ENCODE measurements at regions not wholly inside any gene's neighbourhood (a gene's known extent, or its start where the extent isn't known, plus 50 kb on each side); places are given as distances from the start of the nearest gene placed in this dataset.

DNA sequence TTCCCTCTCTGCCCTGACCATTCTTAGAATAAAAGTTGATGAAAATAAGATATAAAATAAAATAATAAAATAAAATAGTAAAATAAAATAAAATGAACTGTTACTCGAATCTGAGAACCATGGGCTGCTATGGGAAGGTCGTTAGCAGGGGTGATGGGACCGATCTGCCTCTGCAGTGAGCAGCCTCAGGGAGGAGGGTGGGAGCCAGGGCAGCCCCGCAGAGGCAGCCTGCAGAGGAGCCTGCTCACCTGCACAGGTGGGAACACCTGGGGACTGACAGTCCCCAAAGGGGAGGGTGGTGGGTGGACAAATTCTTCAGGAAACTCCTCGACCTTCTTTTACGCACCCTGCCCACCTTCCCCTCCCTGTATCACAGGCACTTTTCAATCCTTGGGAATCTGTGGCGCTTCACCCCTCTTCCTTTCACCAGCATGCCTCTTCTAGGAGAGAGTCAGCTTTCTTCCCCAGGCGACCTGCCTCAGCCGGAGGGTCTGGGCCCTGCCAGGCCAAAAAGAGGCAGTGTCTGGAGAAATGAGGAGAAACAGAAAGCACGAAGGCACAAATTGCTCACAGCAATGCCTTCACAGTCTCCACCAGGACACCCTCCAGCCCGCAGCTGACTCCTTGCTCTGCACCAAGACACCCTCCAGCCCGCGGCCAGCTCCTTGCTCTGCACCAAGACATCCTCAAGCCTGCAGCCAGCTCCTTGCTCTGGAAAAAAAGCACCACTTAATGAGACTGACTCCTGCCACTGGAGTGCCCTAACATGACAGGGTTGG, 368.4 kb upstream of the SHH start:
- no peak for DNase-seq
- H3K4me3 ChIP-seq (ENCODE audit: low read depth, low read length): no peak overlapping the region
- H3K27me3 ChIP-seq (replicated peaks): no peaks in the 10 kb centered on the region
- TF ChIP-seq, protein P1, sequence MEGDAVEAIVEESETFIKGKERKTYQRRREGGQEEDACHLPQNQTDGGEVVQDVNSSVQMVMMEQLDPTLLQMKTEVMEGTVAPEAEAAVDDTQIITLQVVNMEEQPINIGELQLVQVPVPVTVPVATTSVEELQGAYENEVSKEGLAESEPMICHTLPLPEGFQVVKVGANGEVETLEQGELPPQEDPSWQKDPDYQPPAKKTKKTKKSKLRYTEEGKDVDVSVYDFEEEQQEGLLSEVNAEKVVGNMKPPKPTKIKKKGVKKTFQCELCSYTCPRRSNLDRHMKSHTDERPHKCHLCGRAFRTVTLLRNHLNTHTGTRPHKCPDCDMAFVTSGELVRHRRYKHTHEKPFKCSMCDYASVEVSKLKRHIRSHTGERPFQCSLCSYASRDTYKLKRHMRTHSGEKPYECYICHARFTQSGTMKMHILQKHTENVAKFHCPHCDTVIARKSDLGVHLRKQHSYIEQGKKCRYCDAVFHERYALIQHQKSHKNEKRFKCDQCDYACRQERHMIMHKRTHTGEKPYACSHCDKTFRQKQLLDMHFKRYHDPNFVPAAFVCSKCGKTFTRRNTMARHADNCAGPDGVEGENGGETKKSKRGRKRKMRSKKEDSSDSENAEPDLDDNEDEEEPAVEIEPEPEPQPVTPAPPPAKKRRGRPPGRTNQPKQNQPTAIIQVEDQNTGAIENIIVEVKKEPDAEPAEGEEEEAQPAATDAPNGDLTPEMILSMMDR (IDR thresholded peaks at IDR 0.05; ENCODE audit: low read depth, low read length, missing control alignments): no peak
- no peak overlapping the region for H3K27ac ChIP-seq
- in situ Hi-C loops (cut with HindIII; ENCODE audit: low pct_ligation_motif_present, low sequenced_read_pairs): no loop called here
- H3K36me3 ChIP-seq (replicated peaks): no peaks in the 10 kb centered on the region

DNA sequence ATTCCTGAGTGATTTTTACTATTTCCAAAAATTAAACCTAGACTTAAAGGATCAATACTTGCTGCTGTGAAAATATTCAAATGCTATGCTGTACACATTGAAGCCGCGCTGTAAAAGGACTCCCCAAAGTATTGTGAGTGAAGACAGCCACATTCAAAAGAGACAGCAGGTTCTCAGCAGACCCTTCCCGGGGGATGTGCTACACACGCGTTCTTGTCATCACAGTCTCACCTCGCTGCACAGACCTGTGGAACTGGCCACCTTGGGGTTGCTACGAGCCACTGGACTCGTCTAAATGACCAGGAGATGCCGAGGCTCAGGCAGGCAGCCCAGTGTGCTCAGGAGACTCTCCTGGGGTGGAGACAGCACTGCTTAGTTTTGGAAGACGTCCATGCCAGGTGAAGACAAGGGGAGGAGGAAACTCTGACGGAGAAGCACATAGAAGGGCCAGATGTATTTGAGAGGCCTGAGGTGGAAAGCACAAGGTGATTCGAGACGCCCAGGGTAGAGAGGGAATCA, 367.7 kb upstream of the SHH start:
- Histone ChIP-seq H3K27ac (no peak overlapping the region), H3K27me3 (replicated peaks) (no peaks in the 10 kb centered on the region), H3K4me3 (ENCODE audit: low read depth, low read length) (no peak overlapping the region), H3K36me3 (replicated peaks) (no peaks in the 10 kb centered on the region)
- in situ Hi-C loops (cut with HindIII; ENCODE audit: low pct_ligation_motif_present, low sequenced_read_pairs): no loop called here
- DNase-seq: no peak
- TF ChIP-seq, protein P1 (IDR thresholded peaks at IDR 0.05; ENCODE audit: low read depth, low read length, missing control alignments): no peak

DNA sequence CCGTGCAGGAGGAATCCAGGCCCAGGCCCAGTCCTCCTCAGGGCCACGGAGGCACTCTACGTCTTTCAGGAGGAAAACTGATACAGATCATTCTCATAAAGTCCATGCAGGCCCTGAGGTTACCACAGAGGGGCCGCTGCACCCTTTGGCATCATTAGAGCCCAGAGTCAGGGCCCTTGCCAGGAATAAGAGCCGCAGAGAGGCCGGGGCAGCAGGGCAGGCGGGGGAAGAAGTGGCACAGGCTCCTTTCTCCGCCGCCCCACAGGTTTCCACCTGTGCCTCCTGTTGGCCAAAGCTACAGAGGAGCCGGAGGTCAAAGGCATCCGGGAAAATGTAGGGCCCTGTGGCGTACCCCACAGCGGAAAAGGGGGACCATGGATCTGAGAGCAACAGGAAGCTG, 366.6 kb upstream of the SHH start:
- no peaks in the 10 kb centered on the region for H3K36me3 ChIP-seq (replicated peaks)
- no peak overlapping the region for H3K27ac ChIP-seq
- TF ChIP-seq, protein P1 (IDR thresholded peaks at IDR 0.05; ENCODE audit: low read depth, low read length, missing control alignments): no peak
- DNase-seq: no peak
- in situ Hi-C loops (cut with HindIII; ENCODE audit: low pct_ligation_motif_present, low sequenced_read_pairs): no loop called here
- H3K4me3 ChIP-seq (ENCODE audit: low read depth, low read length): no peak overlapping the region
- H3K27me3 ChIP-seq (replicated peaks): no peaks in the 10 kb centered on the region

DNA sequence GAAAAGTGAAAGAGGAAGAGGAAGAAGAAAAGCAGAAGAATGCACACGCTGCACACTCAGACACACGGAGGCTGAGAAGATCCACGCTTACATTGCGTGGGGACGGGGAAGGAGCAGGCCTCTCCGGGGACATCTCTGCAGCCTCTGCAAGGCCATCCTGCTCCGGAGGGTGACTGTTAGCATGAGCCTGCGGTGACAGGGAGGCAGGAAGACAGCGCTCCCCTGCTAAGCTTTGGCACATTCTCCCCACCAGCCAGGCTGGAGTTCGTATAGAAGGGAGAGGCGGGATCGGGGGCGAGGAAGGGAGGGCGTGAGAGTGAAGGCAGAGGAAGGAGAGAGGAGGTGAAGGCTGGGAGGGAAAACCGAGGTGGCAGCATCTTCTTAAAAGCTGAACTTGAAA, 366.0 kb upstream of the SHH start:
- Histone ChIP-seq H3K27me3 (replicated peaks) (no peaks in the 10 kb centered on the region), H3K36me3 (replicated peaks) (no peaks in the 10 kb centered on the region), H3K4me3 (ENCODE audit: low read depth, low read length) (no peak overlapping the region), H3K27ac (no peak overlapping the region)
- in situ Hi-C loops (cut with HindIII; ENCODE audit: low pct_ligation_motif_present, low sequenced_read_pairs): no loop called here
- DNase-seq: no peak
- TF ChIP-seq, protein P1 (IDR thresholded peaks at IDR 0.05; ENCODE audit: low read depth, low read length, missing control alignments): no peak

DNA sequence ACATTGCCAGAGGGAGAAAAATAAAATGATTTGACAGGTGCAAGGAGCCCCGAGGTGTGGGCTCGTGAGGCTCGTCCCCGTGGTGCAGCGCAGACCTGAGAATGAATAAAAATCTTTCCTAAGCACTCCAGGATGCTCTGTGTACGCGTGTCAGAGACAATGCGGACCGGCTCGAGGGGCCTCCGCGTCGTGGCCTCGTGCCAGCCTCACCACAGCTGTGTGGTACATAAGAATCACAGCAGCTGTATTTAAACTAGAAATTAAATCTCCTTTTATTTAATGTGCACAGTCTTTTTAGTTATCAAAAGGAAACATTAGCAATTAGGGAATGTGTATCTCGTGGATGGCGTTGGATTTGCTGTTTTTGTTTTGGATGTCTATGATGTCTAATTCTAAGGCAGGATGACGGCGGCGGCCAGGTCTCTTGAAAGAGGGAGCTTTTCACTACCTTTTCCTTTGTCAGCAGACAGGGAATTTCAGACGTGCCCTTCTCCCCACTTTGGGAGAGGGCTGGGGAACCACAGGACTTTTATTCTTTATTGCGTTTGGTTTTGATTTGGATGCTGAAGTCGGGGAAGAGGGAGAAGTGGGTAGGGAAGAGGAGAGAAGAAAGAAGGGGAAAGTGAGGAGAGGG, 365.3 kb upstream of the SHH start:
- H3K27ac ChIP-seq: no peak overlapping the region
- H3K27me3 ChIP-seq (replicated peaks): no peaks in the 10 kb centered on the region
- H3K4me3 ChIP-seq (ENCODE audit: low read depth, low read length): no peak overlapping the region
- no peaks in the 10 kb centered on the region for H3K36me3 ChIP-seq (replicated peaks)
- DNase-seq: no peak
- in situ Hi-C loops (cut with HindIII; ENCODE audit: low pct_ligation_motif_present, low sequenced_read_pairs): no loop called here
- TF ChIP-seq, protein P1 (IDR thresholded peaks at IDR 0.05; ENCODE audit: low read depth, low read length, missing control alignments): no peak

Data from brain microvascular endothelial cell (primary cell).